ENCODE measurements at regions not wholly inside any gene's neighbourhood (a gene's known extent, or its start where the extent isn't known, plus 50 kb on each side); places are given as distances from the start of the nearest gene placed in this dataset.

- CTCF ChIA-PET = interaction anchor here (0.6 kb wide), 1 partner anchor 42 kb away, joined by 3 read pairs; no protein-coding TSS in a partner anchor
- H3K4me3 ChIP-seq (replicated peaks in 1 of 3; ENCODE audit: insufficient read depth in 1 of 3, low read depth in 1 of 3, low read length in 3 of 3) = no peak overlapping the region
- H3K4me1 ChIP-seq (ENCODE audit: control insufficient read depth, extremely low read depth, insufficient read depth, low read length) = no peaks in the 10 kb centered on the region
- H3K9me1 ChIP-seq (replicated peaks; ENCODE audit: control insufficient read depth, extremely low read depth, insufficient read depth, low read length) = no peaks in the 10 kb centered on the region
- no peaks in the 10 kb centered on the region for H3K79me2 ChIP-seq (ENCODE audit: control insufficient read depth, insufficient read depth, low read length)
- intact Hi-C loops (cut with micrococcal nuclease) = no loop called here
- no TSS peak for BruUV-seq (replicated peaks)
- POLR2A ChIA-PET = no interaction called here
- H3K27me3 ChIP-seq (ENCODE audit: control insufficient read depth in 2 of 2, insufficient read depth in 2 of 2, low read length in 2 of 2) = no peaks in the 10 kb centered on the region
- dilution Hi-C loops (cut with MboI; ENCODE audit: extremely low pct_ligation_motif_present, low sequenced_read_pairs) = no loop called here
- no peaks in the 10 kb centered on the region for H4K20me1 ChIP-seq (replicated peaks; ENCODE audit: control insufficient read depth, extremely low read depth, insufficient read depth, low read length)
- no peak overlapping the region for H2AFZ ChIP-seq (ENCODE audit: low read depth, low read length)
- H3K27ac ChIP-seq (ENCODE audit: insufficient read depth, low read depth, low read length) = no peak overlapping the region
- no peak overlapping the region for H3K9ac ChIP-seq (replicated peaks; ENCODE audit: extremely low read depth, insufficient read depth, low read length)
- no peaks in the 10 kb centered on the region for H3K9me3 ChIP-seq (replicated peaks; ENCODE audit: control insufficient read depth, insufficient read depth, low read length)
- H3K36me3 ChIP-seq (ENCODE audit: control insufficient read depth in 2 of 2, extremely low read depth in 1 of 2, insufficient read depth in 2 of 2, low read length in 2 of 2) = no peaks in the 10 kb centered on the region
- TF ChIP-seq MAX (IDR thresholded peaks at IDR 0.05; ENCODE audit: insufficient read depth, insufficient read length) = no peak
- TF ChIP-seq FOS (IDR thresholded peaks at IDR 0.05; ENCODE audit: borderline replicate concordance, insufficient read depth, low read length) = no peak
- TF ChIP-seq MYC (IDR thresholded peaks at IDR 0.05; ENCODE audit: low read depth, low read length) = no peak
- TF ChIP-seq GATA2 (IDR thresholded peaks at IDR 0.05; ENCODE audit: insufficient read depth, insufficient read length, low read depth, low read length) = no peak
- no peak for TF ChIP-seq POLR2AphosphoS5 (IDR thresholded peaks at IDR 0.05; ENCODE audit: insufficient read depth, low read depth, low read length)
- TF ChIP-seq CTCF (IDR thresholded peaks at IDR 0.05; ENCODE audit: extremely low read depth in 1 of 2, insufficient read depth in 1 of 2, low read depth in 1 of 2, low read length in 2 of 2) = no peak
- TF ChIP-seq EZH2 (IDR thresholded peaks at IDR 0.05; ENCODE audit: borderline replicate concordance, low read depth, low read length, severe bottlenecking) = no peak
- no peak for TF ChIP-seq POLR2A (IDR thresholded peaks at IDR 0.05; ENCODE audit: low read depth, low read length)
- no peak for TF ChIP-seq JUN (IDR thresholded peaks at IDR 0.05; ENCODE audit: borderline replicate concordance, insufficient read depth, insufficient read length, low read depth)
- DNase-seq (ENCODE audit: low read depth, low spot score) = no peak
- H3K4me2 ChIP-seq (ENCODE audit: insufficient read depth, low read length) = no peak overlapping the region
- FAIRE-seq = no peak
These were observed 351.3 kb upstream of the CDH9 start for GRCh38 chr5:27389696-27390095.

Measured in endothelial cell of umbilical vein (primary cell).